ENCODE measurements at regions not wholly inside any gene's neighbourhood (a gene's known extent, or its start where the extent isn't known, plus 50 kb on each side); places are given as distances from the start of the nearest gene placed in this dataset.

- 50% methylated on average over 5 of the region's 5 CpGs for WGBS (ENCODE audit: insufficient coverage, insufficient replicate concordance, low lambda C conversion rate, missing lambda C conversion rate)
- no peak for TF ChIP-seq KLF5 (IDR thresholded peaks at IDR 0.05; ENCODE audit: partially characterized antibody)
- no peak for TF ChIP-seq TAF1 (IDR thresholded peaks at IDR 0.05; ENCODE audit: borderline replicate concordance, low read depth, low read length)
- no peak for TF ChIP-seq ZNF274 (IDR thresholded peaks at IDR 0.05; ENCODE audit: insufficient read depth, insufficient read length)
- no peak for TF ChIP-seq ZBED1 (IDR thresholded peaks at IDR 0.05; ENCODE audit: borderline replicate concordance)
- TF ChIP-seq PAX5 (IDR thresholded peaks at IDR 0.05; ENCODE audit: borderline replicate concordance, low read depth, low read length): no peak
- TF ChIP-seq NR2C1 (IDR thresholded peaks at IDR 0.05): no peak
- no peak for TF ChIP-seq SMC3 (IDR thresholded peaks at IDR 0.05; ENCODE audit: borderline replicate concordance, low read length)
- TF ChIP-seq CREB1 (IDR thresholded peaks at IDR 0.05; ENCODE audit: low read depth): no peak
- TF ChIP-seq MEF2B (IDR thresholded peaks at IDR 0.05; ENCODE audit: partially characterized antibody, poor library complexity, severe bottlenecking): no peak
- TF ChIP-seq JUND (IDR thresholded peaks at IDR 0.05; ENCODE audit: low read depth, low read length): no peak
- TF ChIP-seq IRF4 (IDR thresholded peaks at IDR 0.05; ENCODE audit: low read depth, low read length): no peak
- no peak for TF ChIP-seq BCL11A (IDR thresholded peaks at IDR 0.05; ENCODE audit: low read depth, low read length)
- TF ChIP-seq ZNF687 (IDR thresholded peaks at IDR 0.05): no peak
Measured at GRCh38 chr5:118592229-118593002, 395.9 kb downstream of the DTWD2 start.

More at GRCh38 chr5:118592229-118593002, 395.9 kb downstream of the DTWD2 start:
- BruUV-seq (replicated peaks): no TSS peak
- ATAC-seq (no peak), FAIRE-seq (no peak), DNase-seq (ENCODE audit: low read depth, low spot score) (no peak)
- Histone ChIP-seq H4K20me1 (ENCODE audit: control insufficient read depth, insufficient read depth) (no peaks in the 10 kb centered on the region), H3K4me3 (no peak overlapping the region), H3K27me3 (replicated peaks in 1 of 2; ENCODE audit: control insufficient read depth in 2 of 2, insufficient read depth in 2 of 2, low read length in 1 of 2) (no peaks in the 10 kb centered on the region), H3K4me2 (ENCODE audit: control insufficient read depth, insufficient read depth) (no peak overlapping the region), H3K36me3 (ENCODE audit: control insufficient read depth in 2 of 2, insufficient read depth in 2 of 2, low read length in 1 of 2) (no peaks in the 10 kb centered on the region), H3K4me1 (ENCODE audit: control insufficient read depth, insufficient read depth, low read length) (no peaks in the 10 kb centered on the region), H3K79me2 (ENCODE audit: control insufficient read depth, insufficient read depth, low read length) (no peaks in the 10 kb centered on the region), H3K9ac (ENCODE audit: control insufficient read depth, insufficient read depth, low read length) (no peak overlapping the region), H3K27ac (ENCODE audit: control insufficient read depth, insufficient read depth) (no peak overlapping the region), H3K9me3 (replicated peaks; ENCODE audit: control insufficient read depth, insufficient read depth, low read length) (no peaks in the 10 kb centered on the region), H2AFZ (ENCODE audit: control insufficient read depth, low read depth, low read length) (no peak overlapping the region)
- intact Hi-C loops (cut with micrococcal nuclease; ENCODE audit: unreplicated experiment): loop anchor here (1.0 kb wide), 1 partner anchor 200 kb away; no protein-coding TSS in a partner anchor
- ChIA-PET CTCF (no interaction called here), SMC1A (ENCODE audit: uncharacterized antibody, unreplicated experiment) (interaction anchor here (0.8 kb wide), 1 partner anchor 189 kb away, joined by 4 read pairs; no protein-coding TSS in a partner anchor), RAD21 (ENCODE audit: unreplicated experiment) (no interaction called here), POLR2A (no interaction called here)
- in situ Hi-C loops (cut with MboI): no loop called here

Measured in GM12878 (cell line).